H1 (cell line): ENCODE measurements at regions not wholly inside any gene's neighbourhood (a gene's known extent, or its start where the extent isn't known, plus 50 kb on each side); places are given as distances from the start of the nearest gene placed in this dataset.

ENCODE experiments used
- CHD1 ChIP-seq: IDR thresholded peaks from 2 replicates; pipeline ENCODE4 v1.6.1; 2012; ENCODE audit warnings: low read depth, low read length, improper control_type of control experiment
- POLR2A ChIP-seq, 2 experiments: IDR thresholded peaks; 1 replicate in 1 of 2; 2 replicates in 1 of 2; pipeline ENCODE4 v1.6.1; 2011; ENCODE audit warnings: low read depth in 2 of 2, low read length in 2 of 2, mild to moderate bottlenecking in 2 of 2; ENCODE audit errors: control extremely low read depth in 1 of 2
- POLR2AphosphoS5 ChIP-seq: IDR thresholded peaks from 2 replicates; pipeline ENCODE4 v1.6.1; 2011; ENCODE audit warnings: low read depth, low read length
- RFX5 ChIP-seq: IDR thresholded peaks from 2 replicates; pipeline ENCODE4 v1.6.1; 2011; ENCODE audit warnings: low read depth, low read length, improper control_type of control experiment, borderline replicate concordance
- TAF1 ChIP-seq: IDR thresholded peaks from 2 replicates; pipeline ENCODE4 v1.6.1; 2011; ENCODE audit warnings: mild to moderate bottlenecking, low read depth, low read length

DNA sequence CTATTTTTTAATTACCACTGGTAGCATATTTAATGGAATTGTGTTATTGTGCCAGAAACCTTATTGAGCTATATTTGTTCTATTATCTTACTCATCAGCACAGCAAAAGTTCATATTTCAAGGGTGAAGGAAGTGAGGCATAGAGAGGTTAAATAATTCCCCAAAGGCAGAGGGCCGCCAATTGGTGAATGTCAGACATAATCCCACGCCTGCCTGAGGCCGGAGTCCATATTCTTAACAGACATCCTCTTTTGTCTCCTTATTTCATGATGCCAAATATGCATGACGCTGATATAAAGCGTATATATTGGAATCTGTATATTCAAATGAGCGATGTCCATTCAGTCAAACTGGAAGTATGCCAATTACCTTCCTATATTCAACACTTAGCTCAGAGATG, 505.0 kb upstream of the SLC35B3 start:
- TF ChIP-seq POLR2AphosphoS5 (no peak), CHD1 (no peak), TAF1 (no peak), RFX5 (no peak), POLR2A (IDR thresholded peaks at IDR 0.05; ENCODE audit: control extremely low read depth in 1 of 2, low read depth in 2 of 2, low read length in 2 of 2) (no peak)
